Stimulated activated CD8-positive, alpha-beta memory T cell treated with anti-CD3 and anti-CD28 coated beads, Interleukin-7, amount 100 ng/mL, for 24 hours (primary cell): ENCODE measurements at regions not wholly inside any gene's neighbourhood (a gene's known extent, or its start where the extent isn't known, plus 50 kb on each side); places are given as distances from the start of the nearest gene placed in this dataset.
"Not testable (repeated sequence)": the region's sequence is repeated elsewhere in the genome, so short reads cannot be mapped to it uniquely, and the experiment has no call there.

Experiments used
- DNase-seq: peaks from one replicate; pipeline ENCODE4 v3.0.0-alpha.2; 2020; ENCODE audit warnings: low read depth

DNA sequence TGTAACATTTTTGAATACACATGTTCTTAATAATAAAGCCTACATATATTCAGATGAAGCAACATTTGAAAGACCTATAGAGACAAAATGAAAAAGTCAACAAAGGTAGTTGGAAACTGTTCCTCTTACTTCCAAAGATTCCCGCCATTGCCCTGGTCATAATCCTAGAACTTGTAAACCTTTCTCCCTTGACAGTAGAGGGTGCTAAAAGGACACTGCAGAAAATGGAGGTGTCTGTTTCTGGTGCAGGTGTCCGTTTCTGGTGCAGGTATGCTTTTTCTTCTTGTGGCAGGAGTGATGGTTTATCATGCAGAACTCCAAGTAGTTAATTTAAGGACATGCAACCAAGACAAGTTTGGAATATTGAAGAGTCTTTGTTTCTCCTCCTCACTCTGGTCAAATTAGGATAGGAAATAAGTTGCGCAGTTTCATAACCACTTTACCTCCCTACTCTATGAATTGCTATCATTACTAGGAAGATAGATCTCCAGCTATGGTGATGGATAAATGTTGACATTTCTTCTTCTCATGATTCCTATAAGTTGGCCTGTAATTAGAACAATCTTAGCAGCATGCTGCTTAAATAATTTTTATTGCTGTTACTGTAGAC lies 56.0 kb upstream of the FAM174A start:
- DNase-seq, result no peak

DNA sequence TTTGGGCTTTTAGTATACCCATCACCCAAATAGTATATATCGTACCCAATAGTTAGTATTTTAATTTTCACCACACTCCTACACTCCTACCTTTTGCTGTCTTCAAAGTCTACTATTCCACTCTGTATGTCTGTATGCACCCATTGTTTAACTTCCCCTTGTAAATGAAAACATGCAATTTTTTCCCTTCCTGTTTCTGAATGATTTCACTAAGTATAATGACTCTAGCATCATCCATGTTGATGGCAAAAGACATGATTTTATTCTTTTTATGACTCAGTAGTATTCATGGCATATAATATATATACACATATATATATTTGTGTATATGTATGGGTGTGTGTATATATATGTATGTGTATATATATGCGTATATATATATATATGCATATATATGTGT lies 63.1 kb upstream of the FAM174A start:
- DNase-seq, result no peak

DNA sequence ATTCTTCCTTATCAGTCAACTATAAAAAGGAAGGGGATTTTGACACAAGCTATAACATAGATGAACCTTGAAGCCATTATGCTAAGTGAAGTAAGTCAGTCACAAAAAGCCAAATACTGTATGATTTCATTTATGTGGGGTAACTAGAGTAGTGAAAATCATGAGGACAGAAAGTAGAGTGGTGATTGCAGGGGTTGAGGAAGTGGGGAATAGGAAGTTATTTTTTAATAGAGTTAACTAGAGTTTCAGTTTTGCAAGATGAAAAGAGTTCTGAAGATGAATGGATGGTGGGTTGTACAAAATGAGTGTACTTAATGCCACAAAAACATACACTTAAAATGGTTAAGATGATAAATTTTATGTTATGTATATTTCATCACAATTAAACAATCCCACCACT lies 65.4 kb upstream of the FAM174A start:
- DNase-seq, result no peak

DNA sequence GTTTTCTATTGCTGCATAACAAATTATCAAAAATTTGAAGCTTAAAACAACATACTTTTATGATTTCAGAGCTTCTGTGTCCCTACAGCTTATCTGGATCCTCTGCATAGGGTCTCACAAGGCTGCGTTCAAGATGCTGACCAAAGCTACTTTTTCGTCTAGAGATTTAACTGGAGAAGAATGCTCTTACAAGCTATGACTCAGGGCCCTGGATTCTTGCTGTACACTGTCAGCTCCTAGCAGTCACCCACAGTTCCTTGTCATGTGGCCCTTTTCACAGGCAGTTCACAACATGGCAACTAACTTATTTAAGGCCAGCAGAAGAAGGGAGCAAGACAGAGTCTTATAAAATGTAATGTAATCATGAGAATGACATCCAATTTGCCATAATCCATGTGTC lies 70.8 kb upstream of the FAM174A start:
- DNase-seq, result no peak

DNA sequence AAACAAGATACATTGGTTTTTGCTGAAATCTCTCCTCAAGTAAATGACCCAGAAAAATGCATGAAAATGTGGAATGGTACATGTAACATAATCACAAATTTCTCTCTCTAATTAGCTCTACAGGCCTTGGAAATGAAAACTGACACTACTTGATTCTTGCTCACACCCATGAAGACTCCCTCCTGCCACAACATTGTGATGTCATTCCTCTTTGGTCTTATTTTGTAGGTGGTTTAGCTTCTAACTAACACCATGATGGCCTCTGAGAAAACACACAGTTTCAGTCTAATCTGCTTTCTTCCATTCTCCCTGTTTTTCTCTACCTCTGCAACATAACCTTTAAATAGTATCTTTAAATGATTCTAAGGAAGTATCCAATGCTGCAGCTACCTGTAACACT lies 78.6 kb upstream of the FAM174A start:
- DNase-seq, result no peak

DNA sequence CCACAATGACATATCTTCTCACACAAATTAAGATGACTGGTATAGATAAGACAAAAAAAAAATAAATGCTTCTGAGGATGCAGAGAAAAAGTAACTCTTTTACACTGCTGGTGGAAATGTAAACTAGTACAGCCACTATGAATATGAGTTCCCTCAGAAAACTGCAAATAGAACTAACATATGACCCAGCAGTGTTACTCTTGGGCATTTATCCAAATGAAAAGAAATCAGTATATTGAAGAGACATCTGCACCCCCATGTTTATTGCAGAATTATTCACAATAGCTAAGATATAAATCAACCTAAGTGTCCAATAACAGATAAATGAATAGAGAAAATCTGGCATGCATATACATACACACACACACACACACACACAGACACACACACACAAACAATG lies 83.0 kb upstream of the FAM174A start:
- DNase-seq, result no peak

DNA sequence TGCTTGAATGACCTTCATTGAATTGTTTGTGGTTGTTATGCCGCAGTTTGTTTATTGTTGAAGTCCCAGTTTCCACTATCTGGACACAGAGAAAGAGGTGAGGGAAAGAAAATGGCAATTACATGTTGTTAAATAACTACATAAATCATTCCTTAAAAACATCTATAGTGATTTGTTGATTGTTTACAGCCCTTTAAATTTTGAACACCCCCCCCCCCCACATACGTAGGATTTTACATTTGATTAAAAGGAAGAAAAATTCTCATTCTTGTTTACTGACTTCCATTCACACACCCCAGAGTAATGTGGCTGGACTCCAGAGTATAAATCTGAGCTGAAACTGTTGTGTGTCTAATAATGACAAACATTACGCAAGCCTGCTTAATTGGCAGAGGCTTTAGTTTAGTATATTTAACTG lies 87.1 kb upstream of the FAM174A start:
- DNase-seq, result no peak

DNA sequence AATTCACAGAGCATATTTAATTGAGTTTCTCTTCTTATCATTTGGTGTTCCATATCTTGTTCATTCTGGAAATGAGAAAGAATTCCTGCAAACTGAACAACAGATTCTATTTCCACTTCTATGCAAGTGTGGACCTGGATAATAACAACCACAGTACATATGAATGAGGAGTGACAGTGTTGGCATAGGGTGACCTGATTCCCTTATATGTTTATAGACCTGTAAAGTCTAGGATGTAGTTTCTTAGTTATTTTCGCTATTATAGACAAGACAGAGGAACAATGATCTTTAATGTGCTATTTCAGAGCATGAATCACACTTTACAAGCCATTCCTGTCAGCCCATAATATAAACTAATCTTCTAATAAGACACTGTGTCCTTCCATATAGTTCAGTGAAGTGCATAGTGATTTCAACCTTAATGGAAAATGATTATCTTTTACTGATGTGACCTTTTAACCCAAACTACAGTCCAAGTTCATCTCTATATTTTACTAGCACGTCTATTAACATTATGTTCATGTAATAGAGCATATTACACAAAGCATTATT lies 88.2 kb upstream of the FAM174A start:
- DNase-seq, result no peak

DNA sequence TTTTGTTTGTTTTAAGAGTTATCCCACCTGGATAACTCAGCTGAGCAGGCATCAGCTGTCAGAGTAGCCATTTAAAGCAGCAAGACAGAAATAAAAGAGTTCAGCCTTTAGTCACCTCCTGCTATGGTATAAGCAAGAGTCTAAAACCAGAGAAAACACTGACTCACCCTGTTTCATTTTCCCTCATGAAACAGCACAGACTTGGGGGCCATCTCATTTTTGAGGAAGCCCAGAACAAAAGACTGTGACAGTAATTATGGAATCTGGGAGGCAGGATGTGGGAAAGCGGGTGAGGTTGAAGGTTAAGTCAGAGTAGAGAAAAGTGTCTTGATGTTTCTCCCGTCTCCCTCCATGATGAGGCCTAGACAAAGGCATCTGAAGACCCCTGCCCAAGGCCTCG lies 90.2 kb upstream of the FAM174A start:
- no peak for DNase-seq

DNA sequence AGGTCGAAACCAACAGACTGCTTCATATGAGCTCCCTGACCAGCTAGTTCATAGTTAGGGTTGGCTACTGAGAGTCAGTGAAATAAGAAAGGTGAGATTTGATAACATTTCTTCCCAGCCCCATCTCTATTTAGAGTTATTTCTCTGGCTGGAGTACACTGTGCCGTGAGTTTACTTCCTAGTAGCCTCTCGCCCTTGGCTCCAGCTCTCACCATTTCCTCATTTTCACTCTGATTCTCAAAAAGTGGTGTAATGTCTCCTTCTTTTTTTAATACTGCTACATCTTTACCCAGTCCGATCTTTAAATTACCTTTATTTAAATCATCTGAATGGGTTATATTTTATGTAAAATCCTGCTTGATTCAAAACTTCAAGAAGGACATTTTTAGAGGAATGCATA lies 100.4 kb upstream of the FAM174A start:
- DNase-seq, result no peak

DNA sequence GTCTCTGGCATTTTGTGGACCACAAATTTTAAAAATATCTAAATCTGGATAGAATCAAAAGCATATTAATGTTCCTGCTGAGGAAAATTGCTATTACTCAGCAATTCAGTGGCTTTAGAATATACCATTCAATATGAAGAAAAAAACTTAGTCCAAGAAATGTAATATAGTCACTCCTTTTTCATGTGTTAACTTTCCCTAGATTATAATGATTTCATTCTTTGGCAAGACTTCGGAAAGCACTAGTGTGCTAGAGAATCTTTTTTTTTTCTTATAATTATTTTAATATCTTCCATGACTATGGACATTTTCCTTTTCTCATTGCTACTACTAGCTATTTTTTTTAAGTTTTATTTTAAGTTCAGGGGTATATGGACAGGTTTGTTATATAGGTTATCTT lies 102.4 kb upstream of the FAM174A start:
- DNase-seq, result no peak

DNA sequence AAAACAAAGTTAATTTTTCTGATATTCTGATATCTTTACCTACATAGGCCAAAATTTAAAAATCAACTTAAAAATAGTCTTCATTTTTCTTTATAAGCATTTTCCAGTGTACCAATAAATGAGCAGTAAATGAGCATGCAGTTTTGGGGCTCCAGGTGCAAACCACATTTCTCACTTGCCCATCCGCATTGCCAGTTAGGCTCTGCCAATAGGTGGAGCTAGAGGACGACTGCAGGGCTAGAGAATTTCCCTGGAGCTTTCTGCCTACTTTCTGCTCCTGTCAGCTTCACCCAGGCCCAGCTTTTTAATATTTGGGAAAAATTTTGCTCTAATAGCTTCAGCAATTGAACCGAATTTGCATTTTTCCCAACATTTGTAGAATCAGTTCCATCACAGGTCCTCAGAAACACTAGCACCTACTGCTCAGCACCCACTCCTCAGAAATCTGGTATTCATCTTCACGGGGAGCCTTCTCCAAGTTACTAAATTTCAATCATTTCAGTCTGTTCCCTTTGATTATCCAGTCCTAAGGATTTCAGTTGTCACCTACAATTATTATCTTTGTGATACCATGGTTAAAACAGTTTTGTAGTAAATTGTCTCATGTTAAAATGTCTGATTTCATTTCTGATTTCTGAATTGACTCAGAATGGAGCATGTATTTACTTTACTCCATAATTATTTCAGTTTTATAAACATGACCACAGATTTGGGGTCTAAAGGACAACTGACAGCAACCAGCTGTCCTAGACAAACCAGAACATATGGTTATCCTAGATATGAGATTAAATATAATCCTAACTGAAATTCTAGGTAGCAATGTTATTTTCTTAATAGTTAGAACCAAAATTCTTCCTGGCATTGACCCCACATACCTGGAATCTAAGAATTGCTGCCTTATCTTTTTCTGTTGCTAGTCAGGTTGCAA lies 104.6 kb upstream of the FAM174A start:
- no peak for DNase-seq

DNA sequence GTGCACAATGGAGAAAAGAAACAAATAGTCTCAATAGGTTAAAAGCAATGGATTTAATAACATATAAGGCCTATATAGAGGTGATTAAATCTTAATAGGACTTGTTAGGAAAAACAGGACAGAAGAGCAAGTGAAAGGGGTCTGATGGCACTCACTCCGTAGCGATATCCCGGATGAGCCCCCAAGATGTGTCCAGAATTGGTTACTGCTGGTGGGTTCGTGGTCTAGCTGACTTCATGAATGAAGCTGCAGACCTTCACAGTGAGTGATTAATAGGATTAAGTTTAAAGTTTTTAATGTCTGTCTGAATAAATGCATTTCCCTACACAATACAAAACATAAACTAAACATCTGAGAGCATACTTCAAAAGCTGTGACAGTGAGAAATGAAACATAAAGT lies 110.4 kb upstream of the FAM174A start:
- DNase-seq, result no peak

DNA sequence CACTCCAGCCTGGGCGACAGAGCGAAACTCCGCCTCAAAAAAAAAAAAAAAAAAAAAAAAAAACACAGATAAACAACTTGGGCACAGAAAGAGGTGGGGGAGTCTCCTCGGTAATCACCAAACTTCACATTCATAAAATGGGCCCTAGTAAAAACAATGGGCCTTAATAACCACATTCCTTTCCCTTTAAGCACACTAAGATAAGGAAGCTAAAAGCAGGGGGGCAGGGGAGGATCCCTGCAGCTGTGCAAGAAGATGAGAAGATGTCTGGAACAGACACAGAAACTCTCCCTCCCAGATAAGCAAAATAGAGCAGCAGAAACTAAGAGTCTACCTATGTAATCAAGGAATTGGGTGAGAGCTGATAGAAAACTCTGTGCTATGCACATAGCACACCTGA lies 111.2 kb upstream of the FAM174A start:
- no peak for DNase-seq

DNA sequence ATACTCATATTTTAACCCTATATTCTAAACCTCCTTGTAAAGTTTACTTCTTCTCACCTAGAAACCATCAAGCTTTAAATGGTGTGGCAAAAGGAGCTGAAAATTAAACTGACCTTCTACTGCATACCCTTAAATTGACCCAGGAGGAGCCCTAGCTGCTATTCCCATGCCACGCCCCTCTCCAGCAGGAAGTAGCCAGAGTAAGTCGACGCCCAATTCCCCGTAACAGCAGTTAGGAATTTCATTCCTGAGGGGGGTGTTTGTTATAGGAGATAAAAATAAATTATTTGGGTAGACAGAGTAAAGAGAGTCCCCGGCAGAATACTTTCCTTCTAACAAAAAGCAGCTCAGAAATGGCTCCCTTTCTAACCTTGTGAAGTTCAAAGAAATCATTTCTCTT lies 111.8 kb upstream of the FAM174A start:
- no peak for DNase-seq

DNA sequence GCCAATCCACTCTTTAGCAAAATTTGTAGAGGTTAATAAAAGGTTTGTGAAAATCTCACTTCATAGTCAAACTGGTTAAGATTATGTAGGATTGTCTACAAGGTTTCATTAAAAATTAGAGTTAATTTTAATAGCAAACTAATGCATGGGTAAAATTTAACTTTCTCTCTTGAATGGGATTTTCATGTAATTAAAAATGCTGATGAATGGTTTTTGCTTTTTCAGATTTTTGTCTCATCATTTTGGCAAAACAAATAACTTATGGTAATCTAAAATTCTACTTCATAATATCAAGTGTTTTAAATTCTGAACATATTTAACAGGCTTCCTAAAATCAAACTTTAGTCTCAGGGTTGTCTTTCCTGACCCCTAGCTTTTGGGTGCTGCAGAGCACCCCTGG lies 113.8 kb upstream of the FAM174A start:
- DNase-seq, result no peak

DNA sequence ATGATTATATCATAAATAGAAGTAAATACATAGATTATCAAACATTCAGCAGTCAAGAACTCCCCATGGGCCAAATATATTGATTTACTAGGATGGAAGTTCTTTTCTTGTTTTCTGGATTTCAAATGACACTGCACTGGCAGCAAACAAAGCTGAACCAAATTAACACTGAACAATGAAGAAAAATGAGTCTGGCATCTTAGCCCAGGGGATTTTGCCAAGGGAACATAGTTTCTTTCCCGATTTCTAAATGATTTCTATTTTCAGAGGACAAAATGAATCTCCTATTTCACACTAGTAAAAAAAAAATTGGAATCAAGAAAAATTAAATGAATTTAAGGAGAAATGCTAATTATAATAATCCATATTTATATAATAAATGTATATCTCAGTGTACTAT lies 116.9 kb upstream of the FAM174A start:
- DNase-seq, result no peak

DNA sequence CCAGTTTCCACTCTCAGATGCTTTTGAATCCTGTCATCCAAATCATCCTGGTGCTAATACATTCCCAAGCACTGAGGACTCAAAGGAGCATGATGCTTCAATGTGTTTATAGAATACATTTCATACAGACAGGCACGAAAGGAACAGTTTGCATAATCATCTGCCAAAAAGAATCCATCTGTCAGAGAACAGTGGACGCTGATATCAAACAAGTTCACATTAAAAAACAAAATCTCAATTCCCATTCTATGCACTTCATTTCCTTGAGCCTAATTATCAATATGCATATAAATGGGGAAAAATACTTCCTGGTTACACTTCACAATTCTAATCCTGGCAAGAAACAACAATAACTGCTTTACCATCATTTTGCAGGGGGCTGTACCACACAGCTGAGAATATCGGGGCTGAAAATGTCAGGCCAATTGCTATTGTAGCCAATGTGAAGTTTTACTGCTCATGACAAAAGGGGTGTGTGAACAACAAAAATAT lies 125.5 kb upstream of the FAM174A start:
- DNase-seq, result no peak

DNA sequence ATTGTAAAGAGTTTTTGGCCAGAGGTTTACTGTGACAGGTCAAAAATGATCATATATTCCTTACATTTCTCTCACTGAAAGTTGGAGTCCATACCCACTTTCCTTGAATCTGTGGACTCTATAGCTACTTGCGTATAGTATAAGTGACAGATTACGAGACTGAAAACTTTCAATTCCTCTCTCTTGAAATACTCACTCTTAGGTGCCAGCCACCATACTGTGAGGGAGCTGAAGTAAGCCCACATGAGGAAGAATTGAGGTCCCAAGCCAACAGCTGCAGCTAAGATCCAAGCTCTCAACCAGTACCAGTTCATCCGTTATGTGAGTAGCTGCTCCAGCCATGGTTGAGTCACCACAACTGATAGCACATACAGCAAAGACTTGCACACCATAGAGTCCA lies 128.1 kb upstream of the FAM174A start:
- no peak for DNase-seq

DNA sequence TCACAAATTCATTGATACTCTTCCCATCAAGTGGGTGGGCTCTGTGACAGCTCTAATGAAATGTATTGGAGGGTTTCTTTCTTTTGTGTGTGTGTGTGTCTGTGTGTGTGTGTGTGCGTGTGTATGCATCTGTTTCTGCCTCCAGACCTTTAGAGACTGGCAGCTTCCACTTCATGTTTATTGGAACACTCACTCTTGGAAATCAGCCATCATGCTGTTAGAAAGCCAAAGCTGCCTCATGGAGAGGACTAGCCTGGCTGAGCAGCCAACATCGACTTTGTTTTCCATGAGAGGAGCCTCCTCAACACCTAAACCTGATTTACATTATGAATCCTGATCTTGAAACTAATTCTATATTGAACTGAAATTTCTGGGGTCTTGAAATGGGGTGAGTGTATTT lies 128.5 kb upstream of the FAM174A start:
- DNase-seq, result no peak

DNA sequence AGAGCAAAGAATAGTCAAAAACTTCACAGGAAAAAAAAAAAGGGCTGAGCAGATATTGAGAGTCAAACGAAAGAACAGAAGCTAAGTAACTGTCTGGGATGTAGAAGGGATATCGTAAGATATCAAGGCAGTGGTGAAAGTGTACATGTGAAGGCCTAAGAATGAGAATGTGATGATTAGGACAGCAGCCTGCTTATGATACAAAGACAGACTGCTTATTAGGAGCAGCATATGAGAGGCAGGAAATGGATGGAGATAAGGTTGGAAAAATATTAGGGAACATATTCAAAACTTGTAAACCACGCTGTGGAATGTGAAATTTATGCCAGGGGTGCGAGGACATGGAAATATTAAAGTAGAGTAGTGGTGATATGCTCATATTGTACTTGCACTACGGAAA lies 133.1 kb upstream of the FAM174A start:
- DNase-seq, result no peak

DNA sequence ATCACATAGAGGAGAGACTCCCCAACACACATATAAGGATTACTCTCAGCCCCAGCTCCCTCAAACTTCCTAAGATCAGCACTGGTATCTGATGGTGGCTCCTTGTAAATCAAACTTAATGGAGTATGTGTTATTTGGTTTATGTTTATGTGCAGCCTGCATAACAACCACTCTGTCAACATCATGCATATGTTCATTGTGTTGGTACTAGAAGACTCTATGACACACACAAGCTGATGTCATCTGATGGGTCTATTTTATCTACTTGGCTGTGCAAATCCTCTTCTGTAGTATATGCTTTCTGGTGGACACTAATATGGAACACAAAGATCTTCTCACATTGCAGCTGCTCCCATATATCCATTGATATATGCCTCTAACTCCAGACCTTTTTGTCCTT lies 134.0 kb upstream of the FAM174A start:
- no peak for DNase-seq

DNA sequence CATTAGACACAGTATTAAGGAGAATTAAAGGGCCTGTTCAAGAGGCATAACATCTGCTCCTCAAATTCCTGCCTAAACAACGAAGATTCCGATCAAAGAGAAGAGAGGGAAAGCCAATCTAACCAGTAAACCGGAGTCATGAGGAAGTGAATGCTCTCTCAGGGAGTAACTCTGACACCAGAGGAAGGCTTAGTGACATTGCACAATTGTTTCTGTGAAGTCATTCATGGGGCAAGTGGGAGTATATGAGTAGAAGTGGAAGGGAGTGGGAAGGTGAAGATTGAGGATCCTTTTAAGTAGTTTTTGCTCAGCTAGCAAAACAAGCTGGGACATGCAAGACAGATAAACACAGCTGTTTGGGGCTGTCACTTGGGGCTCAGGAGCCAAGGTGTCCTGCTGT lies 136.4 kb upstream of the FAM174A start:
- DNase-seq, result not testable (repeated sequence)
